DOHH2 (cell line): ENCODE measurements at regions not wholly inside any gene's neighbourhood (a gene's known extent, or its start where the extent isn't known, plus 50 kb on each side); places are given as distances from the start of the nearest gene placed in this dataset.
"Not testable (repeated sequence)": the region's sequence is repeated elsewhere in the genome, so short reads cannot be mapped to it uniquely, and the experiment has no call there.

Experiments used
- EZH2phosphoT487 ChIP-seq: fragments of 200-600 bp; sonication (generic); IDR thresholded peaks from 2 replicates; pipeline ENCODE4 v1.6.1; 2017; ENCODE audit warnings: borderline replicate concordance, mild to moderate bottlenecking, antibody characterized with exemption, low read length, moderate library complexity, mixed read lengths
- TF ChIP-seq, protein P1 (sequence below): fragments of 200-600 bp; sonication (generic); IDR thresholded peaks from one replicate; pipeline ENCODE4 v1.5.1; 2014; ENCODE audit warnings: antibody characterized with exemption, mild to moderate bottlenecking, low read depth, low read length; ENCODE audit not compliant: poor library complexity, severe bottlenecking

GRCh38 chr22:12603833-12604232 is 2924.2 kb upstream of the OR11H1 start:
- TF ChIP-seq, protein P1, sequence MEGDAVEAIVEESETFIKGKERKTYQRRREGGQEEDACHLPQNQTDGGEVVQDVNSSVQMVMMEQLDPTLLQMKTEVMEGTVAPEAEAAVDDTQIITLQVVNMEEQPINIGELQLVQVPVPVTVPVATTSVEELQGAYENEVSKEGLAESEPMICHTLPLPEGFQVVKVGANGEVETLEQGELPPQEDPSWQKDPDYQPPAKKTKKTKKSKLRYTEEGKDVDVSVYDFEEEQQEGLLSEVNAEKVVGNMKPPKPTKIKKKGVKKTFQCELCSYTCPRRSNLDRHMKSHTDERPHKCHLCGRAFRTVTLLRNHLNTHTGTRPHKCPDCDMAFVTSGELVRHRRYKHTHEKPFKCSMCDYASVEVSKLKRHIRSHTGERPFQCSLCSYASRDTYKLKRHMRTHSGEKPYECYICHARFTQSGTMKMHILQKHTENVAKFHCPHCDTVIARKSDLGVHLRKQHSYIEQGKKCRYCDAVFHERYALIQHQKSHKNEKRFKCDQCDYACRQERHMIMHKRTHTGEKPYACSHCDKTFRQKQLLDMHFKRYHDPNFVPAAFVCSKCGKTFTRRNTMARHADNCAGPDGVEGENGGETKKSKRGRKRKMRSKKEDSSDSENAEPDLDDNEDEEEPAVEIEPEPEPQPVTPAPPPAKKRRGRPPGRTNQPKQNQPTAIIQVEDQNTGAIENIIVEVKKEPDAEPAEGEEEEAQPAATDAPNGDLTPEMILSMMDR = not testable (repeated sequence)
- TF ChIP-seq EZH2phosphoT487 = not testable (repeated sequence)
